GM20000 (cell line): ENCODE measurements at regions not wholly inside any gene's neighbourhood (a gene's known extent, or its start where the extent isn't known, plus 50 kb on each side); places are given as distances from the start of the nearest gene placed in this dataset.
A peak's percentile ranks its signal among the peaks of the same experiment; 100 is the strongest.

ENCODE experiments used
- DNase-seq: peaks from one replicate; pipeline ENCODE4 v3.0.0; 2012; ENCODE audit warnings: low spot score
- TF ChIP-seq, protein P1 (sequence below): IDR thresholded peaks from 2 replicates; pipeline ENCODE4 v1.5.1; 2012; ENCODE audit warnings: mild to moderate bottlenecking, control low read depth; ENCODE audit errors: extremely low read depth, missing control alignments

DNA sequence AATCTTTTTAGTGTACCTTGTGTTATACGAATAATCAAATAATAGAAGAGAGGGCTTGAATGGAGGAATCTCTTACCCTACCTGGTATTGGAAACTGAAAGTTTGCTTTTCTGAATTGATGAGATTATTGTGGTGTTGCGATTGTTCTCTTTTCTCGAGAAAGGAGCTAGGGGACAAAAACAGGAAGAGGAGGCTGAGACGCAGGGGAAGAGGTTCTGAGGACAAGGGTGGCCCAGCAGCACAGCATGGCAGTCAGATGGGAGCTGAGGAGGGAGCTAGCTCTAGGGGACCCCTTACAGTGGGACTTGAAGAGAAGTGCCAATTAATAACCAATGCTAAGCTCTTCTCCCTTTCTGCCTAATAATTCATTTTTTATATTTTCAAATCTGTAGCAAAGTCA, 183.3 kb upstream of the DMAC1 start:
- DNase-seq, result no peak
- TF ChIP-seq, protein P1, sequence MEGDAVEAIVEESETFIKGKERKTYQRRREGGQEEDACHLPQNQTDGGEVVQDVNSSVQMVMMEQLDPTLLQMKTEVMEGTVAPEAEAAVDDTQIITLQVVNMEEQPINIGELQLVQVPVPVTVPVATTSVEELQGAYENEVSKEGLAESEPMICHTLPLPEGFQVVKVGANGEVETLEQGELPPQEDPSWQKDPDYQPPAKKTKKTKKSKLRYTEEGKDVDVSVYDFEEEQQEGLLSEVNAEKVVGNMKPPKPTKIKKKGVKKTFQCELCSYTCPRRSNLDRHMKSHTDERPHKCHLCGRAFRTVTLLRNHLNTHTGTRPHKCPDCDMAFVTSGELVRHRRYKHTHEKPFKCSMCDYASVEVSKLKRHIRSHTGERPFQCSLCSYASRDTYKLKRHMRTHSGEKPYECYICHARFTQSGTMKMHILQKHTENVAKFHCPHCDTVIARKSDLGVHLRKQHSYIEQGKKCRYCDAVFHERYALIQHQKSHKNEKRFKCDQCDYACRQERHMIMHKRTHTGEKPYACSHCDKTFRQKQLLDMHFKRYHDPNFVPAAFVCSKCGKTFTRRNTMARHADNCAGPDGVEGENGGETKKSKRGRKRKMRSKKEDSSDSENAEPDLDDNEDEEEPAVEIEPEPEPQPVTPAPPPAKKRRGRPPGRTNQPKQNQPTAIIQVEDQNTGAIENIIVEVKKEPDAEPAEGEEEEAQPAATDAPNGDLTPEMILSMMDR, result no peak

DNA sequence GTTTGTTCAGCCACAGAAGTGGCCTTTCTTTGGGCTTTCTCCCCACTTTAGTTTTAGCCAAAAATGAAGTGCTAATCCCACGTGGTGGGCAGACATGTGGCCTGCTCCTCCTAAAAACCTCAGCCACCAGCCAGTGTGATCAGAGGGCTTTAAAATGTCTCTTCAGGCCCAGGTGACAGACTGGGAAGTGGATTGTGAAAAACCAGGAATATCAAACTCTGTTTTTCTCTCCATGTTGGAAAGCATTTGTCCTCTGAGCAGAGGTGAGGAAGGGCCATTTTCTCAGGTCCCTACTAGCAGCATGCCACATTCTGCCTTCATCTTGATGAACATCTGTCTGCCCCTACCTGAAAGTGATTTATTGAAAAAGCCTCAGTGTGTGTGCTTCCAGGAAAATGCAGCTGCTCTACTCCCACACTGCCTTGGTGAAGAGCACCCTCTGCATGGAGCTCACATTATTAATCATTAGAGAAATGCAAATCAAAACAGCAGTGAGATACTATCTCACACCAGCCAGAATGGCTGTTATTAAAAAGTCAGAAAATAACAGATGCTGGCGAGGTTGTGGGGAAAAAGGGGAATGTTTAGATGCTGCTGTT, 181.2 kb upstream of the DMAC1 start:
- TF ChIP-seq, protein P1, result no peak
- DNase-seq, result no peak

DNA sequence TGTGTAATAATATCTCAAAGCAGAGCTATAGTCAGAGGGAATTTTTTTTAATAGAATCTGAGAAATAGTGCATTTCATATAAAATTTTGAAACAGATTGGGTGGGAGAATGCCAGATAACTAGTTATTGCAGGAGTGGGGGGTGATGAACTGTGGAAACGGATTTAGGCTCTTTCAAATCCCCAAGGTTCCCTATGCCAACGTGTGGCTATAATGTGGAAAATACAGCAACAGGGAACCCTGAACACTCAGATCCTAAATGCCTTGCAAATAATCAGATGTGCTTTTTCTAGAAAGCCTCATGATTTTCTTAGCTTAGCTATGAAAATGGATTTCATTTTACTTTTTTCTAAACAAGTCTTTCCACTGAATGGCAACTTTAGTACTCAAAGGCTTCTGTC, 180.5 kb upstream of the DMAC1 start:
- DNase-seq, result no peak
- TF ChIP-seq, protein P1, result no peak

DNA sequence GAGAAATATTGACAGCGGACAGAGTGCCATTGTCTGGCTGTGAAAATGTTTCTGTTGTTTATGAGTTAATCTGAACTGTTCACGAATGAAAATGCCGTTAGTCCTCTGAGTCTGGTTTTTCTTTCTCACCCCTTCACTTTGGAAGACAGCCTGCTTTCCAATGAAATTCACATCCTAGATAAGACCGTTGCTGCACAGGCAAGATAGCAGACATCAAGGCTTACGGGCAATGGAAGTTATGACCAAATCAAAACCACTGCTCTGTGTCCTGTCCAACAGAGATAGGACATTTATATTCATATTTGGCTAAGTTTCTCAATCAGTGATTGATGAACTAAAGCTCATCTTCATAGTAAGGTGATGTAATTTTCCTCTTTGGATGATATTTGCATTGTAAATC, 180.0 kb upstream of the DMAC1 start:
- no peak for DNase-seq
- TF ChIP-seq, protein P1, result no peak

DNA sequence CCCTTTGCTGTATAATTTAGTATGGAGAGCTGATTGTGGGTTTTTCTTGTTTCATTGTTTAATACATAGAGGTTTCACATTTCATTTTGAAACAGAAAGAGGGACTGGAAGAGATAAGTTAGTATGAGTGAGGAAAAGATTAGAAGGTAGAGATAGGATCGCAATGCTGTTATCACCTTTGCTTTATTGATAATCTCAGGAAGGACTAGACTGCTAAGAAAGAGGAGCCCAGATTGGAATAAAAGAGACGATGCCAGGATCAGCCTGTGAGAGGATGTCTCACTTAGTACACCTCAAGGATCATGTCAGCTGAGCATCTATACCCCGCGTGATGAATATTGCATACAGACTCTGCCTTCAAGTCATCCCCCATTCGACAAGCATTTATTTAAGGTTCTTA, 178.0 kb upstream of the DMAC1 start:
- TF ChIP-seq, protein P1, result no peak
- DNase-seq, result no peak

DNA sequence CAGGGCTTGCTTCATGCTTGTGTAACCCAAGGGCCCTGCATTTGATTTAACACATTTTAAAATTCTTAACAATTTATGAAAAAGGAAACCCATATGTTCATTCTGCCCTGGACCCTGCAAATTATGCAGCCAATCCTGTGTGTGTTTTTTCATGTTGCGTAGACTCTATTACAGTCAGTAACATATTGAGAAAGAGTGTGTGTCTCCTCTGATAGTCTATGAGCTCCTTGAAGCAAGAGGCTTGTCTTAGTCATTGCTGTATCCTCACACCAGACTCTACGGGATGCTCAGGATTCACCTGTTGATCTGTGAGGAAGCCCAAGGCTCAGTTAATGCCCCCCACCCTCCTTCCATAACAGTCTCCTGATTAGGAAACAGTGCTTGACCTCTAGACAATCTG, 177.3 kb upstream of the DMAC1 start:
- TF ChIP-seq, protein P1, result no peak
- no peak for DNase-seq

- DNase-seq, result peak; percentile 63
- TF ChIP-seq, protein P1, result no peak
These were observed 176.7 kb upstream of the DMAC1 start for GRCh38 chr9:7976167-7976755.
